NCI-H82 treated with DMSO at 0.1 percent for 48 hours (cell line): ENCODE measurements at regions not wholly inside any gene's neighbourhood (a gene's known extent, or its start where the extent isn't known, plus 50 kb on each side); places are given as distances from the start of the nearest gene placed in this dataset.
"Not testable (repeated sequence)": the region's sequence is repeated elsewhere in the genome, so short reads cannot be mapped to it uniquely, and the experiment has no call there.

ENCODE experiments used
- DNase-seq: peaks from one replicate; lab custom pipeline; 2025; ENCODE audit not compliant: unreplicated experiment; lab: John Stamatoyannopoulos, UW

DNA sequence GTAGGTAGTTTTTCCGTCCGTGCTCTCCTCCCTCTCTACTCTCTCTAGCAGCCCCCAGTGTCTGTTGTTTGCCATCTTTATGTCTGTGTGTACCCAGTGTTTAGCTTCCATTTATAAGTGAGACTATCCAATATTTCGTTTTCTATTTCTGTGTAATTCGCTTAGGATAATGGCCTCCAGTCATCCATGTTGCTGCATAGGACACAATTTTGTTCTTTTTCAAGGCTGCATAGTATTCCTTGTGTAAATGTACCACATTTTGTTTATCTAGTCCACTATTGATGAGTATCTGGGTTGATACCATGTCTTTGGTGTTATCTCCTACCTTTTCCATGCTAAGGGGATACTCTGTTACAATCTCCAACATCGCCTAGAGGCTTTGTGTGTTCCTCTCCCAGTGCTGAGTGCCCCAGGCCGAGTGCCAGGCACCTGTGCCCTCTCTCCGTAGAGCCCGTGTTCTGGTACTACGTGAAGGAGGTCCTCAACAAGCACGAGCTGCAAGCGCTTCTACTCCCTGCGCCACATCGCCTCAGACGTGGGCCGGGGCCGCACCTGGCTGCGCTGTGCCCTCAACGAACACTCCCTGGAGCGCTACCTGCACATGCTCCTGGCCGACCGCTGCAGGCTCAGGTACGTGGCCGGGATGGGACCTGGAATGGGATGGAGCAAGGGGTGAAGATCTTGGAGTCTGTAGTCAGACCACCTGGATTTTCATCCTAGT is 51.0 kb downstream of the NPIPB11 start:
- not testable (repeated sequence) for DNase-seq

DNA sequence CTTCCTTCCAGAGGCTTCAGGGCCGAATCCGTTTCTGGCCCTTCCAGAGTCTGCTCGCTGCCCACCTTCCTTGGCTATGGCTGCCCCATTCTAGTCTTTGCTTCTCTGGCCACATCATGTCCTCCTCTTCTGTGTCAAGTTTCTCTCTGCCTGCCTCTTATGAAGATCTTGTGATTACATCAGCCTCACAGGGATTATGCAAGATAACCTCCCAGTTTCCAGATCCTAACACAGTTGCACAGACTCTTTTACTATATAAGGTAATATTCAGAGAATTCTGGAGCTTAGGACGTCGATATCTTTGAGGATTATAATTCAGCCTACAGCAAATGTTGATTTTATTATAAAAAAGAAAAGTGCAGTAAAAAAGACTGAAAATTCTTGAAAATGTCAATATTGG is 52.1 kb downstream of the NPIPB11 start:
- DNase-seq = not testable (repeated sequence)

DNA sequence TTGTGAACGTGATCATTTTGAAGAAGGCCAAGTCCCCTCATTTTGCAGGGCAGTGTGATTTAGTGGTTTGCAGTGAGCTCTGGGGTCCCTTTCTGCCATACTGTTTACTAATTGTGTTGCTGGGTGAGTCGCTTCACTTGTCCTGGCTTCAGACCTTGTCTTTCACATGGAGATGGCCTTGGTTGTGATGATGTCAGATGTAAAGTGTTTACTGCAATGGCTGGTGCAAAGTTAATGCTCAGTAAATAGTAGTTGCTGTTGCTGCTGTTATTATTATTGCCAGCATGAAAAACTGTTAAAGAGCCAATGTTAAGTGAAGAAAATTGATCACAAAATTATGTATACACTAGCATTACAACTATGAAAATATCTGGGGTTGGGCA is 53.9 kb downstream of the NPIPB11 start:
- DNase-seq = not testable (repeated sequence)

DNA sequence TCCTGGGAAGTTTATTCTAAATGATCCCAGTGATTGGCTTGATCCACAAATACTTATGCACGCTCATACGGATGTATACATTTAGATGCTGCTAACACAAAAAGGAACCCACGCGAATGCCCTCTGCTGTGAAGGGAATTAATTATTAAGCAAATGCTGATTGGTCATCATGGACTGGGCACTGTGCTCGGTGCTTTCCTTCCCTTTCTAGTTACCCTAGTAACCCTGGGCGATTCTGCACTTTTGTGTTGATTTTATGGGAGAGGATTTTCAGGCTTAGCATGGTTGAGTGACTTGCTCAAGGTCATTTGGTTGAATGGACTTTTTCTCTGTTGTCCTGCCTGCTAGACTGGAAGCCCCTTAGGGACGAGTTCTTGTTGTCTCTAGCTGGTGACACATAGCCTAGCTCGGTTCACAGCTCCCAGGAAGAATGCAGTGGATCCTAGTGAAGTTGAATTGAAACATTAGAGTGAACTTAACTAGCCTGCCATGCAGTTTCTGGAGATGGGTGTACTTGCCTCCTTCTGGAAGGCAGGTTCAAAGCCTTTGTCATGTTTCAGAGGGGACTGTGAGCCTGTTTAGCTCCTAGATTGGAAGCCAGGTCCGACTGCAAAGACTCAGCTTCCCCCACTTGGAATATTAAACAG is 54.4 kb downstream of the NPIPB11 start:
- DNase-seq = not testable (repeated sequence)

DNA sequence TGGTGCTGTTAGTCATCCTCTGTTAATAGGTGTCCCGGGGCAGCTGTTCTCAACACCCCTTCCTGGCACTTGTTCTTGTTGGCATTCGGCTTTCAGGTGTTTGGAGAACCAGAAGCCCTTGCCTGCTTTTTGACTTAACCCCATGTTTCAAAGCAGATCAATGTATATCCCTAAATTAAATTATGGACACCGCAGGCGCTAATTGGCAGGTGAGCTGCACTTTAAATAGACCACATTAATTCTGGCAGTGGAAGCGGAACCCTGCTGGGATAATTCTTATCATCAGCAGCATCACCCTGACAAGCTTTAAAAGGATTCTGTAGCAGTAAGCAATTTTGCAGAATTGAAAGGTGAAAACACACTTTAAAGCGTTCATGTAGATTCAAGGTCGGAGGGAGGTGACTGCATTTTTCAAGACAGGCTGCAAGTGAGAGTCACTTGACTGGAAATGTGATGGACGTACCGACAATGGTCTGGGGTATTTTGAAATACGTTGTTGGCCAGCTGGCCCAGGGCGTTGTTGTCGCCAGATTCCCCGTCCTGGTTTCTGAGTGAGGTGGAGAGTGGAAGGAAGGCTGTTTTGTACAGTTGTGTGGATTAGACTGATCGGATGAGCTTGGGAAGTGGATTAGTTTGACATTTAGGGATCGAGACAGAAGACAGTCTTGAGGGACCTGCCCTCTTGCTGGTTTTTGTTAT is 55.1 kb downstream of the NPIPB11 start:
- DNase-seq = peak; percentile 75

DNA sequence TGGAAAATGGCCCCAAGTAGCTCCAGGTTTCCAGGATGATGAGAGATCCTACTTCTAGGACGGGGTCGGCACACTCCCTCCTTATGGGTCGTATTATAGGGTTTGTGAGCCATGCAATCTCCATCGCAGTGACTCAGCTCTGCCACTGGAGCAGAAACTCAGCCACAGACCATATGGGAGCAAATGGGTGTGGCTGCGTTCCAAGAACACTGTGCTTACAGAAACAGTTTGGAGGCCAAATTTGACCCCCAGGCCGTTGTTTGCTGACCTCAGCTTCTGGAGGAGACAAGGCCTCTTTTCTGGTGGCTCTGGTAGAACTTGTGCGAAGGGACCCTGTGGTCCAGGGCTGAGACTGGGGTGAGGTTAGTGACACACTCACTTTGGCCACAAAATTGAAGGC is 56.5 kb downstream of the NPIPB11 start:
- not testable (repeated sequence) for DNase-seq

DNA sequence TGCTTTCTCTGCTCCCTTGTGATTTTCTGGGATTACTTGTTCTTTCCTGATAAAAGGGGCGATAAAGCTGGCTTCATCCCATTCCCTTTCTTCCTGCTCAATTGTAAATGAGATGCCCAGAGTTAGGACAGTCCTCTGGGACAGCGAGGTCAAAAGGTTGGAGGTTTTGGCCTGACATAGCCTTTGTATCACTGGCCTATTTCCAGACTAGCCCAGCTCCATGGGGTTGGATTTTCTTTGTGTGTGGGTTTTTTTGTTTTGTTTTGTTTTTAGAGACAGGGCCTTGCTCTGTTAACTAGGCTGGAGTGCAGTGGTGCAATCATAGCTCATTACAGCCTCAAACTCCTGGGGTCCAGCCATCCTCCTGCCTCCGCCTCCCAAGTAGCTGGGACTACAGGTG is 57.8 kb downstream of the NPIPB11 start:
- not testable (repeated sequence) for DNase-seq

DNA sequence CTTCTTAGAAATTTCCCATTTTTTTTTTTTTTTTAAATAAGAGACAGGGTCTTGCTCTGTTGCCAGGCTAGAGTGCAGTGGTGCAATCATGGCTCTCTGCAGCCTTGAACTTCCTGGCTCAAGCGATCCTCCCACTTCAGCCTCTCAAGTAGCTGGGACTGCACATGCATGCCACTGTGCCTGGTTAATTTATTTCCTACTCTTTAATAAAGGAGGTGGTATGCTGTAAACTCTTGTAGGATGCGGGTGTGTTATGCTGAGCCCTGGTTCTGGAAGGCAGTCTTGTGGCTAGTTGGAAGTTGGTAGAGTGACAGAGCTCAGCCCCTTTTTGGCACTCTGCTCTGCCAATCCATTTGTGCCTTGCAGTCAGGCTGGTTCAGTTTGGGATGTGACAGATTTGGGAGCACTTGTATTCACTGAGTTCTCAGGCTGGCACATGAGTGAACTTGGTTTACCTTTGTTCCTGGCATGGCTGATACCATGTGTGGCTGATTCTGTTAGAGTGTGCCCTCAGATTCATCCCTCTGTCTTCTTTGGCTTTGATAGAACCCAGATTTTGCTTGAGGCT is 58.3 kb downstream of the NPIPB11 start:
- not testable (repeated sequence) for DNase-seq

DNA sequence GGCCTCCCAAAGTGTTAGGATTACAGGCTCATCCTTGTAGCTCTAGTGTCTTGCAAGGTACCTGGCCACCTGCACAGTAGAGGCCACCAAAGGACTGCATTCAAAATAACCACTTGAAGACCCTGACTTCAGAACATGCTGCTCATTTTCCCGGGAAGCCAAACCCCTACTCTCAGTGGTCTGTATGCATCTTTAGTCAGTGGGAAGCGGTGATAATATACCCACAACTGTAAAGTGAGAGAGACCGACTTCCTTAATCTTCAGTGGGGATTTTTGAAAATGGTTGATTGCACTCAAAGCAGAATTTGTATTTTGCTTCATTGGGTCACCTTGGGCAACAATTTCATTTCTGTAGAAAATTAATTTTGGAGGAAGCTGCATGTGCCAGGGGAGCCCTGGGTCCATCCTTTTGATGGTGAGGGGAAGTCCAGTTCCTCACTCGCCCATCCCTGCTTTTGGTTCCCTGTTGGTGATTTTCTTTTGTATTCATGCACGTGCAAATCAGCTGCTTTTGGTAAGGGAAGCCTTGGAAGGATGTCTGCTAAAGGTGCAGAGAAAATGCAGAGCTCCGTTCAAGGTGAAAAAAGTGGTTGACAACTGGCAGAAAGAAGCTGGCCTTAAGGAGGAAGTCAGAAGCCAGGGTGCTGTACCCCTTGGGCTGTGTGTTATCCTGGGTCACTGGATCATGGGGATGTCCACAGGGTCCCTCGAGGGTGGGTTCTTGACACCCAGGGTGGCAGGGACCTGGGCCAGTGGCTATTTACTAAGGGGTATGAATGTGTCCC is 59.5 kb downstream of the NPIPB11 start:
- DNase-seq = not testable (repeated sequence)

DNA sequence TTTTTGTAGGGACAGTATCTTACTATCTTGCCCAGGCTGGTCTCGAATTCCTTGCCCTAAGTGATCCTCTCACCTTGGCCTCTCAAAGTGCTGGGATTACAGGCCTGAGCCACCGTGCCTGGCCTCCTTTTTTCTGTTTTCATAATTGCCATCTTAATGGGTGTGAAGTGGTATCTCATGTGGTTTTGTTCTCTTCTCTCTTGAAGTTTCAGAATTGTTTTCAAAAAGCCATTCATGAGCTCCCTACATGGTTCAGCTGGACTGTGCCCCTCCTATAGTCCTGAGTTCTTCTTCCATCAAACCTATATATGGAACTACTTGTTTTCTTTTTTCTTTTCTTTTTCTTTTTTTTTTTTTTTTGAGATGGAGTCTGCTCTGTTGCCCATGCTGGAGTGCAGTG is 60.3 kb downstream of the NPIPB11 start:
- DNase-seq = not testable (repeated sequence)

DNA sequence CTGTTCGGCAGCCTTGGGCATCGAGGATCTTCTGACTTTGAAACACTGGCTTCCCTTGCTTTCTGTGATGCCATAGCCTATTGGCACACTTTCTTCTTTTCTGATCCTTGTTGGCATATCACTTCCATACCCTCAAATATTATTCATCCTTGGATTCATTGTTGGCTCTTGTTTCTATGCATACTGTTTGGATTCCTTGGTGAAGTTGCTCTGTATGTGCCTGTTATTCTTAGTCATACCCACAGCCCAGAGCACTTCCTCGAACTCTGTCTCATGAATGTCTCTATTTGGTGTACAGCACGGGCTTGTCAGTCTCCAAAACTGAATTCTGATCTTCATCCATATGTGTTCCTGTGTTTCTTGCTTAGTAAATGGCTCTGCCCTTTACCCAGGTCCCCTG is 63.6 kb downstream of the NPIPB11 start:
- DNase-seq = not testable (repeated sequence)

DNA sequence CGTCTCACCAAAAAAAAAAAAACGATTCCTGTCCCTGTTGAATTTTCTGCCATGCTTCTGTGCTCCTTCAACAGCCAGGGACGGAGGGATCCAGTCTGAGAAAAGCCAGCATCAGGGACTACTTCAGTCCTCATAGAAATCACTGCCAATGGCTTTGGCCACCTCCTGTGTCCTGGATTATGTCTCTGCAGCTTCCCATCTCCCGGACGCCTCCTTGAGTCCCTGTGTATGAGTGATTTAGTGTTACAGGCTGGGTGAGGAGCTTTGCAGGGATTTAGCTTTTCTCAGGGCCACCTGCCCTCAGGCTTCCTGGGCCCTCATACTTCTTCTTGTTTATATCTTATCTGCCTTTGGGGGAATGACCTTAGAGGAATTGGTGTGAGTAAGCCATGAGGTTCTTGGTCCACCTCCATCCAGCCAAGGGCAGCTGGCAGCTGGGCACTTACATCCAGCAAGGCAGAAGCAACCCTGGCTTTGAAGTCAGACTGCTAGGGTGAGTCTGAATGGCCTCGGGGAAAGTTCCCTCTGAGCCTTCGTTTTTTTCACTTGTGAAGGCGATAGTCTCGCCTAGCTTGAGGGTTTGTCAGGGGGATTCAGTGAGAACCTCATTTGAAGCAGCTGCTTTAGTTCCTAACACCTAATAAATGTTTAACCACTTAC is 65.6 kb downstream of the NPIPB11 start:
- DNase-seq = peak; percentile 28

DNA sequence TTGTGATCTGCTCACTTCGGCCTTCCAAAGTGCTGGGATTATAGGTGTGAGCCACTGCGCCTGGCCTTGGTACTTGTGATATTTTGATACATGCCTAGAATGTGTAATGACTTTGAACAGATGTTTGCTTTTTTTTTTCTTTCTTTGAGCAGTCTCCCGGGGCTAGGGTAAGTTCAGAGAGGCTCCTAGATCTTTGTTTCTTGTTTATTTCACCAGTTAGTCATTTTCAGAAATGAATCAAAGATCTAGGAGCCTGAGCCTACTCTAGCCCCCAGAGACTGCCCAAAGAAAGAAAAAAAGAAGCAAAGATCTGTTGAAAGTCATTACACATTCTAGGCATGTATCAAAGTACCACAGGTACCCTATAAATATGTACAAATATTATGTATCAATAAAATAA is 66.3 kb downstream of the NPIPB11 start:
- not testable (repeated sequence) for DNase-seq

DNA sequence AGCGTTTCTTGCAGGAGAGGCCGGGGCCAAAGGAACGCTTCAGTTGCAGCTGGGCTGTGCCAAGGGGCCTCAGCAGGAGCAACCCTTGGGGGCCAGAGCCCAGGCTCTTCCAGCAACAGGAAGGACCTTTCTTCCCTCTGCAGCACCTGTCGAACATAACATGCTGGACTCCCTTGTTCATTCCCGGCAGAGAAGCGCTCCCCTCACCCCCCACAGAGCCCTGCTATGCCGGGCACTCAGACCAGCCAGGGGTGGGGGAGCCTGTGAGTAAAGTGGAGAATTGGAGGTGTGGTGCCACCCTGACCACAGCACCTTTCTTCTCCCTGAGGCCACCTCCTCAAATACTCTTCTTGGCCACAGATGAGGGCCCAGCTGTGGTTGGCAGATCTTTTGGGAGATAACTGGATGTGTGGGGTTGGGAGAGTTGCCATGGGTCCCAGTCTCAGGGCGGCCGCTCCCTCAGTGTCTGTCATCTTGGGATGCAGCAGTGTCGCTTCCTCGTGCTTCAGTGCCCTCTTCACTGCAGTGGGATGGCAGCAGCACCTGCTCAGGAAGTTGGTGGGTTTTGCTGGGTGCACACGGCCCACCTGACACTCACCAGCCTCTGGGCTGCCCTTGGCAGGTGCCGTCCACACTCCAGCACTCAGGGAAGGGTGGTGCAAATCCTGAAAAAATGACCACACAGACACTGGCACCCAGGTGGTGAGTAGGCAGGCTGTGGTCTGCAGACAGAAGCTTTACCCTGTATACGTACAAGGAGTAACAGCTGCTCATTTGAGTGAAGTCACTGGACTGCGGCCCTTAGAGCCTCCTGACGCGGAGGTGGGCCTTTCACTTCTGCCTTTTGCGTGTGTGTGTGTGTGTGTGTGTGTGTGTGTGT is 67.5 kb downstream of the NPIPB11 start:
- DNase-seq = not testable (repeated sequence)

DNA sequence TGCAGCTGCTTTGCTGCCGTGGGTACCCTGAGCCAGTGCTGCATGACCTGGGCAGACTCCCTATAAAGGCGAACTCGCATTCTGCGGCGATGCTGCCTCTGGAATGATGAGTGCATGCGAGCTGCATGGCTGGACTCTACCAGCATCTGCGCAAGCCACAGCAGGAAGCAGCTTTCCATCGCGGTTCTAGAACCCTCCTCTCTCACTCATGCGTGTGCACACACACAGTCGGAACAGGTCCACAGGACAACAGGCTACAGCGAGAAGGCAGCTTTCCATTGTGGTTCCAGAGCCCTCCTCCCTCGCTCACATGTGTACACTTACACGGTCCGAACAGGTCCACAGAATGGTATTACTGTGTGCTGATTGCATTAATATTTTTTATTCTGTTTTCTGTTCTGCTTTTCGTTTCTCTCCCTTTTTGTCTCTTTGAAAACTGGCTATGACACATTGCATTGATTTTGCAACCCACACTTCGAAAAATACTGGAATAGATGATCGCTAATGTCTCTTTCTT is 69.1 kb downstream of the NPIPB11 start:
- not testable (repeated sequence) for DNase-seq

DNA sequence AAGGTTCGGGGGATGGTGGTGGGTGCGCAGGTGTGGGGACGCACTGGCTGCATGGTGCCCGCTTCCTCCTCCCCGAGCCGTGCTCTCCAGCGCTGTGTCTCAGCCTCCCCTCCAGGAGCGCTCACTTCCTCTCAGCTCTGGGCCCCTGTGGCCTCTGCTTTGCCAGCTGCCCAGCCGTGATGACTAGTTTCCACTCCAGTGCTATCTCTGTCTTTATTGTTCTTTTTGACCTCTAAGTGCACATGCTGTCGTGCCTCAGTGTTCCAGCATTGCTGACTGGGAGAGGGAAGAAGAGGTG is 71.0 kb downstream of the NPIPB11 start:
- not testable (repeated sequence) for DNase-seq

DNA sequence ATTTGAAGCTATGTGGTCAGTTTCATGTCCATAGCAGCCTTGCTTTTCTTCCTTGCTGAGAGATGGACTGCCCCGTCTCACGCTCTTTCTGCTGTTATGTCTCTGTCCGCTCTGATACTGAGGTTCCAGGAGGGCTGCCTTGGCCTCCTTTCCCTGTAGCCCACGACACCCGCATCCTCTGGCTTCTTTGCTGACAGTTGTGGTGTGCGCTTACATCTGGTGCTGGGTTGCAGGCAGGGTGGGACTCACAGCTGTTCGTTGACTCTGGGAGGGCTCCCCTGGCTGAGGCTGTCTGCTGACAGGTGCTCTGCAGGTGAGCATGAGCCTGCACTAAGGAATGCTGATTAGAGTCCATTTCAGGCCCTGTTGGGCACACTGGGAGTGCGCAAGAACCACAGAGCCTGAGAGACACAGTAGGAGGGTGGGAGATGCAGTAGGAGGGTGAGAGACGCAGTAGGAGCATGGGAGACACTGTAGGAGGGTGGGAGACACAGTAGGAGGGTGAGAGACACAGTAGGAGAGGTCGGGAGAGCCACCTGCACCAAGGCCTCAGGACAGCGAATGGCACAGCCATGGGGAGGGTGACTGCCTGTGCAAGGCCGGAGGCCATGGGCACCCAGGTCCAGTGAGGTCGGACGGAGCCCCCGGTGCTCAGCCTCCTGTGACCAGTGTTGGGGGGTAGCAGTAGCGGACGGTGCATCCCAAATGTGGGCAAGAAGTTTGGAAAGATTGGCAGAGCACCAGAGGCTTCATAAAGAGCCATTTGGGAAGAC is 71.5 kb downstream of the NPIPB11 start:
- DNase-seq = not testable (repeated sequence)

DNA sequence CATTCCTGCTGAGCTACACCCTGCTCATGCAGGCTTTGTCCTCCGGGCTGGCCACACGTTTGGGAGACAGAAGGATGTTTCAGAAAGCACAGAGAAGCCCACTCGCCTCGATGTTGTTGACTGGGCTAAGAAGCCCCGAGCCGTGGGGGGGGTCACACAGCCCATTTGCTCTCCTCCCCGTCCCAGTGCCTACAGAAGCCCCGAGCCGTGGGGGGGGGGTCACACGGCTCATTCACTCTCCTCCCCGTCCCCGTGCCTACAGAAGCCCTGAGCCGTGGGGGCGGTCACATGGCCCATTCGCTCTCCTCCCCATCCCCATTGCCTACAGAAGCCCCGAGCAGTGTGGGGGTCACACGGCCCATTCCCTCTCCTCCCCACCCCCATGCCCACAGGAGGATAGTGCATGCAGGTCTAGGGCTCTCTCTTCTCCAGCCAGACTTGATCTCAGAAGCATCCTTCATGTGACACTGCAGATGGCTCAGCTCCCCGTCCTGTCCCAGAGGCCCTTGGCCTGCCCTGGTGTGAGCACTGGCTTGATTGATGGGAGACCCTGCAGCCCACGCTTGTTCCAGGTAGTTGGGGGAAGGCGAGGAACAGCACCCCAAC is 72.9 kb downstream of the NPIPB11 start:
- not testable (repeated sequence) for DNase-seq
